NCI-H748 (cell line): ENCODE measurements at regions not wholly inside any gene's neighbourhood (a gene's known extent, or its start where the extent isn't known, plus 50 kb on each side); places are given as distances from the start of the nearest gene placed in this dataset.
"Not testable (repeated sequence)": the region's sequence is repeated elsewhere in the genome, so short reads cannot be mapped to it uniquely, and the experiment has no call there.

Experiments
- DNase-seq: peaks from one replicate; lab custom pipeline; 2025; ENCODE audit not compliant: unreplicated experiment; lab: John Stamatoyannopoulos, UW

DNA sequence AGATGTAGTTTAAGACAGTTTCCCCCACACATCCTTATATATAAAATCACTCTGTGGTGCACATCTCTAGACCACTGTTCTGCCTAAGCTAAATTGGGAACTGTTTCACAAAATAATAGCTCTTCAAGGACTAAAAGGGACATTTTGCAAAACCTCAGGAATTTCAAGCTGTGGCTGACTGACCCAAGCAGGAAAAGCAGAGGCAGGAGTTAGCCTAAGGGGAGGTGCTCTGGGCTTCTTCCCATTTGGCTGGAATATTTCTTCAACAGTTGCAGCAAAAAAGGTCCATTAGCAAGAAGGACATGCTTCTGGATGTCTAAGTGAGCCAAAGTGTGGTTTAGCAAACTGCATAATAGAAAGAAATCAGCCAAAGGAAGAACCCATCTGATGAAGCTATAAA, 551.2 kb upstream of the ANKRD30A start:
- DNase-seq = no peak

DNA sequence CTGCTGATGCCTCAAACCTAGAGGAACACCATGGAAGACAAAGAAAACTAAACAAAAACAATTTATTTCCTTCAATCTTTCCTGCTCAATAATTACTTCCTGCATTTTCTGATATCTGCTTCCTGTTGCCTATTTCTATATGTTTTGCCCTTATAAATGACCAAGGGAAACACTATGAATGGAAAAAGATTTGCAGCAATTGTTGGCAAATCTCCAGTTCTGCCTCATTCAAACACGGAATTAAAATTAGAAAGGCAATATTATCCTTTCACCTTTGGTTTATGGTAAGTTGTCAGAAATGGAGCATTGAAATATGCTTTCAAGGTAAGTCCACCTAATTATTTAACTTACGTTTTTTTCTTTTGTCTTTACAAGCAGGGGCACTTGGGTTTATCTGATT, 552.2 kb upstream of the ANKRD30A start:
- peak; percentile 40 for DNase-seq

DNA sequence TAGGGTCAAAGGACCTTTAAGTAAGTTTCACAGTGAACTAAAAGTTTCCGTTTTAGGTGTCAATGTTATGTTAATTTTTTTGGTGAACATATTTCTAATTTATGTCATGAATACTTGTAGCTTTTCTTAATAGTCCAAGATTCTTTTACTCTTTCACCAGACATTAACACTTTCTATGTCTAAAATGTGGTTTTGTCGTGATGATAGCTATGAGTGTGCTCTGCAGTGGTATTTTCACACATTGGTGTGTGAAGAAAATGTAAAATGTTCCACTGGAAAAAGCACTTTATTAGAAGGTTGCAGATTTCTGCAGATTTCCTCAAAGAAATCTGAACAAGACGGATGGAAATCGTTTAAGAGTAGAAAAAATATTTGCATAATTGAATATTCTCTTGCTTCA, 561.0 kb upstream of the ANKRD30A start:
- DNase-seq = no peak

DNA sequence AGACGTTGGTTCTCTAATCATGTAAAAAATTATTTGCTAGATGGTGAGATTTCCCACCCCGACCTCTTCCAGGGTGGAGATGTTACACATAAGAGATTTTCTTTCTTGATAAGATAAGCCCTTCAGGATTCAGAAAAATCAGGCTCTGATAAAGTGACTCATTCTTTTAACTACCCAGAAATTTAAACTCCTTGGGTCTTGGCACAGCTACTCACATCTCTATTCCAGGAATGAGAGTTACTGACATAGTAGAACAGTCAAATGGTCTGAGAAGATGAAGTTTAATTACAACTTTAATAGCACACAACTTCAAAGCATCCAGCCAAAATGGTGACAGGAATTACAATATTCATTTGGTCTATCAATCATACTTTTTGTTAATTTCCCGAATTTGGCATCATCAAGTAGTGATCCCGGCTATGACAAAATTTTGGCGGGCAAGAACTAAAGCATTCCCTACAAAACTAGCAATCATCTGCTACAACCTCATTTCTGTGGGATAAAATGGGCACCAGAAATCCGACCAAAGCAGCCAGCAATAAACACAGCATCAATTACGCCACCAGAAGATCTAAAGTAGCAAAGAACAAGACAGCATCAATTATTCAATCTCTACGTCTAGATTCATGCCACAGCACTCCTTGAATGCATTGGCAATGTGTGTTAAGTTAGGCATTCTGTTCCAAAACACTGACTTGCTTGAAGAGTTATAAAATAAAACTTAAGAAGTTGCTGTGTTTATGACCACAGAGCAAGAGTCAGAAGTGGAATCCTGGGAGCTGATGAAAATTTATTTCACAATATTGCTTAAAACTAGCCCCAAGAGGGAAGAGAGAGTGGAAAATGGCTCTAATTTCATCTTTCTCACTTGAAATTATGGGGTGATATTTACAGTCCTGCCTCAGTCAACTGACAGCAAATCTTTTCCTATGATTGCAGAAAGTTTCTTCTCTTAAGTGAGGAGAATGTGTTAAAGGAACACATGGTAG, 565.7 kb upstream of the ANKRD30A start:
- no peak for DNase-seq

DNA sequence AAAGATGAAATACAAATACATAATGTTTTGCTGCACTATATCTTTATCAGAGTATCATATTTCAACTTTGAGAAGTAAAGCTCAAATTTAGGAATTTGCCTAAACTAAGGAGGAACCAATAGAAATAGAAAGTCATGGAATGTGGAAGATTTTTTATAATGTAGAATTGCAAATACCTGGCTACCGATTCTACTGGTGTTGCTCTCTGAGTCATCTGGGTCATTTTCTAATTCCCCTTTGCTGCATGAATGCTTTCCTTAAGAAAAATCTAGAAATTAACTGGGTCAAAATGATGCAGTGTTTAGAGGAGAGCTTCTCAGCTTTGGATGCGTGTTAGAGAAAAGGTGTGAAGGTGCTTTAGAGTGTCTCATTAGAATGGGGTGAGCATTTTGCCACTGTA, 568.9 kb upstream of the ANKRD30A start:
- DNase-seq = no peak

DNA sequence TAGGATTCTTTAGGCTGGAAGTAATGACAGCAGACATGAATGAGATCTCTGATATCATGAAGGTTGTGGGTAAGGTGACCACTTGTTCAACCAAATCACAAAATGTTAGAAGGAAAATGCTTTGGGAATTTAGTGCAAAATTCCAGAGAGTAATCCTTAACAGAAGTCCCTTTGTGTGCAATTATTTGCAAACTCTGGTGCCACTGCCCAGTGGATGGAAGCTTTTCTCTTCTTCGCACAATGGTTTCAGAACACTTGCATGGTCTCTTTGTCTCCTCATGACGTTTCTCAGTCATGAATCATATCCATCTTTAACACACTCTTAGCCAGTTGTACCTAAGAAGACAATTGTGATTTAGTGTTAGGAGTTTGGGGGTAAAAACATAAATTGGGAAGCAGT, 570.4 kb upstream of the ANKRD30A start:
- DNase-seq = no peak

DNA sequence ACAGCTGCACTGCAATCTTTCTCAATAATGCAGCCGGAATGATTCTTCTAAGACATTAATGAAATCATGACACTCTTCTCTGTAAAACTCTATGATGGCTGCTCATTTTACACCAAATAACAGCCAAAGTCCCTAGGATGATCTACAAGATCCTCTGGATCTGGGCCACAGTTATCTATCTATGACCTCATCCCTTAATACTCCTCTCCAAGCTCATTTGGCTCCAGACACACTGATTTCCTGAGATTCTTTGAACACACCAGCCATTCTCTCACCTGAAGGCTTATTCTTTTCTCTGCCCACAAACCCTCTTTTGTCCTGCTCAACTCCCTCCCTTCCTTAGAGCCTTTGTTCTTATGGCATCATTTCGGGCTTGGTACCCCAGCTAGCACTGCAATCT, 577.4 kb upstream of the ANKRD30A start:
- DNase-seq = no peak

DNA sequence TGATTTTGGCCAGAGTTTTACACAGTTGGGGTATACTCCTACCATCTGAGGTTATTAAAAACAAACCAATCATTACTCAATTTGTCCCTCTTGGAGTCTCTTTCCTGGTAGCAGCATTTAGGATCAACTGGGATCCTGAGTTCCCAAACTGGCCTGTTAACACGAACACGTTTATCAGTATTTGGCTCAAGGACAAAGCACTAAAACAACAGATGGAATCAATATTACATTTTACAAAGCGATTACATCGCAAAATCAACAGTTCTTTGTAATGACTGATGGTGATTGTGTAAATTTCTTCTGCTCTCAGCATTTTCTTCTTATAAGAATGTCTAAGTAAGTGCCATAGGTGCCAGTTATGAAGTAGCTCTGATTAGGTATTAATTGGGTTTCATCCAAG, 582.9 kb upstream of the ANKRD30A start:
- no peak for DNase-seq

DNA sequence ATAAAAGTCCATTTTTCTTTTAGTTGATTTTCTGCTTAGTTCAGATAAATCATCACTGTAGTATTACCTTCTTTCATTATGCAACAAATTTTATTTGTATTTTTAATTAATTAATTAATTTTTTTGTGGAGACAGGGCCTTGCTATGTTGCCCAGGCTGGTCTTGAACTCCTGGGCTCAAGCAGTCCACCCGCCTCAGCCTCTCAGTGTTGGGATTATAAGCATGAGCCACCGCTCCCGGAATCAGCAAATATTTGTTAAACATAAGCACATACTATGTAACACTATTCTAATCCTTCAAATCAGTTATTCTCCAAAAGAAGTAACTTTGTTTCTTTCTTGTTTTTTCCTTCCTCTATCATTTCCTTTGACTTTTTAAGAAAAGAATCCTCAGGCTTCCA, 584.8 kb upstream of the ANKRD30A start:
- DNase-seq = no peak

DNA sequence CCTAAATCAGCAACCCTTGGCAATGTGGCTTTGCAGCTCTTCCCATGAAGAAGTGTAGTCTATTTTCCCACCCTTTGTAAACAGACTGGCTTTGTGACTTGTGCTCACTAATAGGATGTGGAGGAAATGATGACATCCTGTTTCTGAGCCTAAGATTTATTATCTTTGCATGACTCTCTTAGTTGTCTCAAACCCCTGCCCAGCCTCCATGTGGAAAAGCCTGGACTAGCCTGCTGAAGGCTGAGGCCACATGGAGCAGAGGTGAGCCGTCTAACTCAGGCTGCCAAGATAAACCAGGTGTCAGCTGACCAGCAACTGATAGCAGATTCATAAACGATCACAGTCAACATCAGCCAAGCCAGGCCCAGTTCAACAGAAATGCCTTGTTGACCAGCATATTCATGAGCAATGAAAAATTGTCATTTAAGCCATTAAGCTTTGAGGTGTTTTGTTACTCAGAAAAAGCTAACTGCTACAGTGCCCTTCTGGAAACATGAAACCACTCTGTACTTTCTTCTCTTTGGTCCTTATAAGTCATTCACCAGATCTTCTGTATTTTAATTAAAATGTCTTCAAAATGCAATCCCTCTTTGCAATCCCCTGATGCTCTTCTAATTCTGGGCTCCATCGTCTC, 586.3 kb upstream of the ANKRD30A start:
- peak; percentile 90 for DNase-seq

DNA sequence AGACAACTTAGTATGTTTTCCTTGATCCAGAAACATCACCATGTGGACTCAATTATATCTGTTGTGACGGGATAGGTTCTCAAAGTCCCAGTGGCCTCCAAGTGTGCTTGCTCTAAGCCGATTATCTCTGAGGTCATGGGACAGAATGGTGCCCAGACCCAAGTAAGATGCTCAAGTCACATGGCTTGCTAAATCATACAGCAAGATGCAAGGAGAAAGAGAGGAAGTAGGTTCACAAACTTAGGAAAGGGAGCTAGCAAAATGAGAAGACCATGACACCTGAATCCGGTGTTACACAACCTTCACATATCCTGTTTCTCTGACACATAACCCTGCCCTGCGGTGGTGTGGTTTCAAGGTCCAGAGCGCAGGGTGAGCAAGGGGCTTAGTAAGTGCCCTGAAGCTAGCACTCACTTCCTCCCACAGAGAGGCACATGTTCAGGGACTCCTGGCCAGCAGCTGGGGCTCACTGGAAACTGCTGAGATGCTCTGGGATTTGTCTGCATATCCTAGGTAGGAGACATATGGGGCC, 590.9 kb upstream of the ANKRD30A start:
- DNase-seq = no peak

DNA sequence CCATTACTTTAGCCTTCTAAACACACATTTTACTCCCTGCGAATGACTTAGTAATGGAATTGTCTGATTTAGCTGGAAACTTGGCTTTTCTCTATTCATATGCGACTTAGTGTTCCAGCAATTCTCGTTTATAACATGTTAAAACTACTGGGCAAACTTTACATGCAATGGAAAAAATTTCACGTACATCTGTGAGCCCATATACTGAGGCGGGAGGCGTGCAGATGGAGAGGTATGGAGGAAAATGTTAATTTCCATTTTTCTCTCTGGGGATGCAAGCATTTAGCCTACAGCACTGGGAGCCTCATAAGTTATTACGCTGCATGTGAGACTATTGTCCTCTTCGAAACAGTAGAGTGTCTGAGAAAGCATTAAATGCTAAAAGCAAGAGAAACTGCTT, 591.5 kb upstream of the ANKRD30A start:
- DNase-seq = no peak

DNA sequence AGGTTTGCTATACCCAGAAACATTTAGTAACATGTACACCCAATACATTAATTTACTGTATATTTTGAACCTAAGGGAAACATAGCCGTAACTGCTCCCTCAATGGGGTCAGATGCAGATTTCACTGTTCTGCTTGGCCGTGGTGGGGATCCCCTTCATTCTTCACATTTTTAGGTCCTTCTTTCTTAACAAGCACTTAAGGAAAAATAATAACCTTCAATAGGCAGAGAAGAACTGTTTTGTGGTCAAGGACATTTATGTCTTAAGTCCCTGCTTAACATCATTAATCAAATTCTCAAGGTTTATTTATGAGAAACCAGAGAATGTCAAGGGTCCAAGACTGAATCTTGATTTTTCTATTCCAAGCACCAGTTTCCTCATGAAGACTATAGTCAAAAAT, 592.1 kb upstream of the ANKRD30A start:
- no peak for DNase-seq

DNA sequence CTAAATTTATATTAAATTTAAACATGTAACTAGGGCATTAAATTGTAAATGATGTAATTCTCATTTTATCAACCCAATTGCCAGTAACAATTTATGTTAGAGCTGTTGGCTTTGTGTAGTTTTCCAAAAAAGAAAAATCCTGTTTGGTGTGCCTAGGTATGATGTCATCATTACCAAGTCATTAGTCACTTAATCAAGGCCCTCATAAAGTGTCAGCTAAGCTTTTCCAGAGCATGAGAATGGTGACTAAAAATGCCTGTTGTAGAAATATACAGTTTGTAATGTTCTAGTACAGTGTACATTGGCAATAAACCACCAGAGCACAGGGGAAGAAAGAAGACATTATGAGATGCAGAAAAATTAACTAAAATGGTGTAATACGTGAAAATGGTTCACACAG, 593.8 kb upstream of the ANKRD30A start:
- DNase-seq = no peak

DNA sequence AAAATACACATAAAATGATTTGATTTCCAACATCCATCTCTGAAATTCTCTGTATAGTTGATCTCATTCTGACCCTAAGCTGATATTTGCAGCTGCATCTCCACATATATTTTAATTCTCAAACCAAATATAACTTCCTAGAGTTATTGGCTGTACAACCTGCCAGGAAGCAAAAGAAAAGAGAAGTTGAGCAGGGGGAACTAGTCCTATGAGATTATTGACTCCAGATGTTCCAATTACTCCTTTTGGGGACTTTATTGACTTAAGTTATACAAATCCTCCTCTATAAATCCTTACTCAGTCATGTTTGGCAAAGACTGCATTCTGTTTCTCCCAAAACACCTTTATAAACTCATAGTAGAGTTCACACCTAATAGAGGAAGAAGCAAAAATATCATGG, 599.4 kb upstream of the ANKRD30A start:
- no peak for DNase-seq

DNA sequence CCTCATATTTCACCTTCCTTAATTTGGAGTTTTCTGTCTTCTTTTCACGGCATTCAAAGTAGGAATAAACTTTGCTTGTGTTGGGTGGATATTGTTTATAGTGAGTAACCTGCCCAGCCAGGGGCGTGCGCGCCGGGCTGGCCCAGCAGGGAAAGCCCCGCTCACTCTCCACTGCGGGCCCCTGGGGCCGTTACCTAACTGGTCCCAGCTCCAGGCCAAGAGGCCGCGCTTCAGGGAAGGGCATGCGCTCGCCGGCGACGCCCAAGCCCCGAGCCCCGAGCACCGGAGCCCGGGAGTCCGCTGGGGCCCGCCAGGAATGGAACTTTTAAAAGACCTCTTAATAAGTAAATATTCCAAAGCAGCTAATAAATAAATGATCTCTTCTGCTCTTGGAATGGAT, 601.3 kb upstream of the ANKRD30A start:
- not testable (repeated sequence) for DNase-seq

DNA sequence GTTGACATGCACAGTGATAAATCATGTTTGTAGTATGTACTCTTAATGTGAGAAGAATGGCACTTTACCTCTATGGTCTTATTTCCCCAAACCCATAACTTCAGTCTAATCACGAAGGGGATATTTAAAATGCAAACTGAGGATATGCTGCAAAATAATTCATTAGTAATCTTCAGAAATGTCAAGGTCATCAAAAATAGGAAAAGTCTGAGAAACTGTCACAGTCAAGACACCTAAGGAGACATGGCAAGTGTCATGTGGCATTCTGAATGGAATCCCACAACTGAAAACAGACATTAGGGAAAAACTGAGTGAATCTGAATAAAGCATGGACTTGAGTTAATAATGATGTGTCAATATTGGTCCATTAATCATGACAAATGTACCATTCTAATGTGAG, 605.5 kb upstream of the ANKRD30A start:
- no peak for DNase-seq

DNA sequence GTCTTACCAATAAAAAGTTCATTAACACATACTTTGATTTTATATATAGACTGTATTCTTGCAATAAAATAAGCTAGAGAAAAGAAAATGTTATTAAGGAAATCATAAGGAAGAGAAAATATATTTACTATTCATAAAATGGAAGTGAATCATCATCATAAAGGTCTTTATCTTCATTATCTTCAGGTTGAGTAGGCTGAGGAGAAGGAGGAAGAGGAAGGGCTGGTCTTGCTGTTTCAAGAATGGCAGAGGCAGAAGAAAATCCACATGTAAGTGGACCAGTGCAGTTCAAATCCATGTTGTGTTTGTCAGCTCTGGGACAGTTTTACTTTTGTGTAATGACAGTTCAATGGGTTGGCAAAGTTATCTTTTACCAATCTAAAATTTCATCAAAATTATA, 609.1 kb upstream of the ANKRD30A start:
- no peak for DNase-seq

DNA sequence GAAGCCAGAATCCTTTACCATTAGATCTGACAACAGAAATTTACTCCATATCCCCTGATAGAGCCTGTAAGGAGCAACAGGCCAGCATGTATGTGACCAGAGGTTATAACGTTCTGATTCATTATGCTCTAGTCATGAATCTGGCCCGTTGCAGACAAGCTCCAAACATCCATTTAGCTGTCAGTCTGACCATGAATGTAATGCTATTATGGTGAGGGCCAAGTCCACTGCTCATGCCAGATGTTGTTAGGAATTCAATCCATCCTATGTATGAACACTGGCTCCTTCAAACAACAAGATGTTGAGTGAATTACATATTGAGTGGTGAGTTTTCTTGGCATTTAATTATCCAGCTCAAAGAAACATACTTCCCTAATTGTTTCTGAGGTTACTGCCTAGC, 610.1 kb upstream of the ANKRD30A start:
- DNase-seq = no peak

DNA sequence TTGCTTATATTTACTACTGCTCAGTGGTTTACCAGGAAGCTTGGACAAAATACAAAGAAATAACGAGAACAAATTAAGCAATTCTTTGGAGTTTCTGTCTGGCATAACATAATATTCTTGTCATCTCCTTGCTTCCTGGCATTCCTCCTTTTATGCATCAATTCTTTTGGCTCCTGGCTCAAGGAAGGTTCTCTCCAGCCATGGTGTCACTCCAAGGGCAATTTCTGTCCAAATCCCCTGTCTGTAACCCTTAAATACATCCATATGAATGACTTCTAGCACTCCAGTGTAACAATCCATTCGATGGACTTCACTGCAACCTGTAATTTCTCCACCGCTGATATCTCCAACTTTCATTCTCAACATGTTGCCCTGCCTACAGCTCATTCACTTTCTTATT, 617.7 kb upstream of the ANKRD30A start:
- DNase-seq = no peak

DNA sequence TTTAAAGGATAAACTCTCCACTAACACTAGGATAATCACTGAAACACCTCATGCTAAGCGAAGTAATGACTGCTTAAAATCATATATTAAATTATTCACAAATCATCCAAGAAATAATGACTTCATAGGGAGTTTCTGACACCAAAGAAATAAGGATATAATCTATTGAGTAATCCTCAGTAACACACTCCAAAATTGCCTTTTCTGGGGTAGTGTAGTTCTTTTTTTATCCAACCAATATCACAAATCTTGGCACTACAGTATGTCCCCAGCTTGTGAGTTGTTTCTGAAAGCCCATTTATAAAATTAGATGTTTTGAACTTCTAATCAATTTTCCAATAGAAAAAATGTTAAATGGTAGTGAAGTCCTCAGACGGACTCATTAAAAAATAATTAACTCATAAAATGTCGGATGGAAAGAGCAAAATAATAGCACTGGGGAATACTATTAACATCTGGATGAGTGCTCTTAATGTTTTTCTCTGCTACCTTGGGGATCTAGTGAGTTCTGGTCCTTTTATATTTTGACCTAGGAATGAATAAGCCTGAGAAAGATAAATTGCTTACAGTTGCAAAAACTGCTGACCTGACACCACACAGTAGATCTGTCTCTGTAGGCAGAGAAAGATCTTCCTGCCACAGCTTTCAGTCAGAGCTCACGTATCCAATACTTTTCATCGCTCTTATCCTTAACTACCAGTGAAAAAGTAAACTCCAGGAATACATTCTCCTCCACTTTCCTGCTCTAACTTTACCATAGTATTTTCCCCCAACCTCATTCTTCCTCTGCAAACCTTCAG, 618.5 kb upstream of the ANKRD30A start:
- DNase-seq = no peak
